ENCODE measurements at regions not wholly inside any gene's neighbourhood (a gene's known extent, or its start where the extent isn't known, plus 50 kb on each side); places are given as distances from the start of the nearest gene placed in this dataset.

GRCh38 chr12:59020073-59020946 lies 100.0 kb upstream of the LRIG3 start:
- Histone ChIP-seq H3K79me2 (ENCODE audit: insufficient read depth, low read length) (no peaks in the 10 kb centered on the region), H3K9me3 (ENCODE audit: low read depth, low read length) (no peaks in the 10 kb centered on the region), H4K20me1 (ENCODE audit: insufficient read depth, low read length) (no peaks in the 10 kb centered on the region), H3K4me2 (ENCODE audit: insufficient read depth, low read length) (no peak overlapping the region), H2AFZ (ENCODE audit: low read length) (no peak overlapping the region), H3K27me3 (ENCODE audit: insufficient read depth, low read length) (no peaks in the 10 kb centered on the region), H3K4me1 (ENCODE audit: insufficient read depth, low read length) (no peaks in the 10 kb centered on the region), H3K36me3 (ENCODE audit: insufficient read depth, low read length) (no peaks in the 10 kb centered on the region), H3K4me3 (ENCODE audit: insufficient read depth, low read length) (no peak overlapping the region), H3K27ac (ENCODE audit: low read depth, low read length) (no peak overlapping the region)
- TF ChIP-seq CTCF (IDR thresholded peaks at IDR 0.05; ENCODE audit: extremely low read depth, low read depth, low read length), result no peak
- no peak for DNase-seq (ENCODE audit: insufficient read length, low spot score, missing footprints)

DNA sequence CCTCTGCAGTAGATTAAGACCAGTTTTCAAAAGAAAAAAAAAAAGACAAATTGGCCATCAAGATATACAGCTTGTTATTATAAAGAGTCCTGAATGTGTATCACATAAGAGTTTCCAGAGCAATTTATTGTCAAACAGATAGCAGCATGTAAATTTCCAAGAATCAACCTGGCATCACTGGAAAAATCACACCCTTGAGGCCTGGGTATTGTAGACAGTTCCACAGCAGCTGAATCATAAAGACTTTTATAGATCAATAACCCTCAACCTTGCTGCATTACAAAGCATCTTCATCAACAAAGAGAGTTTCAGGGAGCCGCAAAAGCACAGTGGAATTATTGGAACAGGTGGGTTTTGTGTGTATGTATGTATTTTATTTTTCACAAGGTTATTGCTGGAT lies 94.6 kb upstream of the LRIG3 start:
- Histone ChIP-seq H3K27ac (ENCODE audit: low read depth, low read length) (no peak overlapping the region), H4K20me1 (ENCODE audit: insufficient read depth, low read length) (no peaks in the 10 kb centered on the region), H3K4me1 (ENCODE audit: insufficient read depth, low read length) (no peaks in the 10 kb centered on the region), H3K36me3 (ENCODE audit: insufficient read depth, low read length) (no peaks in the 10 kb centered on the region), H3K4me2 (ENCODE audit: insufficient read depth, low read length) (no peak overlapping the region), H3K27me3 (ENCODE audit: insufficient read depth, low read length) (no peaks in the 10 kb centered on the region), H3K4me3 (ENCODE audit: insufficient read depth, low read length) (no peak overlapping the region), H3K9me3 (ENCODE audit: low read depth, low read length) (no peaks in the 10 kb centered on the region), H2AFZ (ENCODE audit: low read length) (no peak overlapping the region), H3K79me2 (ENCODE audit: insufficient read depth, low read length) (no peaks in the 10 kb centered on the region)
- no peak for DNase-seq (ENCODE audit: insufficient read length, low spot score, missing footprints)
- no peak for TF ChIP-seq CTCF (IDR thresholded peaks at IDR 0.05; ENCODE audit: extremely low read depth, low read depth, low read length)

DNA sequence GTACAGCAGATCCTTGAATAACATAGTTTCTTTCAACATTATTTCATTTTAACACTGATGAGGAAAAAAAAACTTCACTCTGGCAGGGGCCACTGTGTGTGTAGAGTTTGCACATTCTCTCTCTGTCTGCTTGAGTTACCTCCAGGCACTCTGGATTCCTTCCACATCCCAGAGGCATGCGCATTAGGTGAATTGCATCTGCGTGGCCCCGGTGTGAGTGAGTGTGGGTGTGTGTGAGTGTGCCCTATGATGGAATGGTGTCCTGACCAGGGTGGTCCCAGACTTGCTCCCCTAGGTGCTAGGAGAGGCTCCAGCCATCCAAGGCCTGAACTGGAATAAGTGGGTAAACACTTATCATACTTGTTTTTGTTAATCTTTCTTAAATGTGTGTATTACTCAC lies 90.6 kb upstream of the LRIG3 start:
- Histone ChIP-seq H3K27me3 (ENCODE audit: insufficient read depth, low read length) (no peaks in the 10 kb centered on the region), H4K20me1 (ENCODE audit: insufficient read depth, low read length) (no peaks in the 10 kb centered on the region), H3K36me3 (ENCODE audit: insufficient read depth, low read length) (no peaks in the 10 kb centered on the region), H3K79me2 (ENCODE audit: insufficient read depth, low read length) (no peaks in the 10 kb centered on the region), H3K4me3 (ENCODE audit: insufficient read depth, low read length) (no peak overlapping the region), H3K27ac (ENCODE audit: low read depth, low read length) (no peak overlapping the region), H3K4me2 (ENCODE audit: insufficient read depth, low read length) (no peak overlapping the region), H2AFZ (ENCODE audit: low read length) (no peak overlapping the region), H3K4me1 (ENCODE audit: insufficient read depth, low read length) (no peaks in the 10 kb centered on the region), H3K9me3 (ENCODE audit: low read depth, low read length) (no peaks in the 10 kb centered on the region)
- DNase-seq (ENCODE audit: insufficient read length, low spot score, missing footprints), result no peak
- TF ChIP-seq CTCF (IDR thresholded peaks at IDR 0.05; ENCODE audit: extremely low read depth, low read depth, low read length), result no peak

DNA sequence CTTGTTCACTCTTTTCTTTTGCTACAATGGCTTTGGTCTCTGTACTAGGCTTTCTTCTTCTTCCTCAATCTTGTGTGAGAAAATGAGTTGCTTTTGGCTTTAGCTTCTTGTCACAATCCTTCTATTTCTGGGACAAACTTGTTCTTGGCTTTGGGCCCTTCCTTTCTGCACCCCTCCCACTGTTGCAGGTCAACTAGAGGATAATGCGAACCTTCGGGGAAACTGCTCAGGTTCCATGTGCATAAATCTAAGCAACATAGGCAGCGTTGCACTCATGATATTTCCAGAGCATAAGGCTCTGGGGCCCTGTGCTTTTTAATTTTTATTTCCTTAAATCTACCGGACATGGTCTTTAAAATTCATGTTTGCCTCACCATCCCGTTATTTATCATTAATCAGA lies 89.8 kb upstream of the LRIG3 start:
- DNase-seq (ENCODE audit: insufficient read length, low spot score, missing footprints), result no peak
- H3K4me1 ChIP-seq (ENCODE audit: insufficient read depth, low read length), result no peaks in the 10 kb centered on the region
- H3K4me2 ChIP-seq (ENCODE audit: insufficient read depth, low read length), result no peak overlapping the region
- H3K79me2 ChIP-seq (ENCODE audit: insufficient read depth, low read length), result no peaks in the 10 kb centered on the region
- H3K27me3 ChIP-seq (ENCODE audit: insufficient read depth, low read length), result no peaks in the 10 kb centered on the region
- no peak for TF ChIP-seq CTCF (IDR thresholded peaks at IDR 0.05; ENCODE audit: extremely low read depth, low read depth, low read length)
- no peaks in the 10 kb centered on the region for H4K20me1 ChIP-seq (ENCODE audit: insufficient read depth, low read length)
- no peaks in the 10 kb centered on the region for H3K9me3 ChIP-seq (ENCODE audit: low read depth, low read length)
- no peak overlapping the region for H2AFZ ChIP-seq (ENCODE audit: low read length)
- no peak overlapping the region for H3K4me3 ChIP-seq (ENCODE audit: insufficient read depth, low read length)
- no peak overlapping the region for H3K27ac ChIP-seq (ENCODE audit: low read depth, low read length)
- H3K36me3 ChIP-seq (ENCODE audit: insufficient read depth, low read length), result no peaks in the 10 kb centered on the region

Data from osteoblast (primary cell).